Thymus (tissue), 11 donors: ENCODE measurements at regions not wholly inside any gene's neighbourhood (a gene's known extent, or its start where the extent isn't known, plus 50 kb on each side); places are given as distances from the start of the nearest gene placed in this dataset.

ENCODE experiments used
- DNase-seq, 9 donors: peaks; one replicate each; pipeline ENCODE4 v3.0.0-alpha.2; 2013; ENCODE audit warnings: low spot score in 9 of 9, low read depth in 6 of 9, missing footprints in 1 of 9
- H3K27ac ChIP-seq, 2 donors: one replicate each; pipeline ENCODE4 v1.5.1; 2013; ENCODE audit warnings: control low read depth in 1 of 2, low read depth in 1 of 2, low read length in 1 of 2, mild to moderate bottlenecking in 1 of 2, moderate library complexity in 1 of 2
- H3K27me3 ChIP-seq, 2 donors: one replicate each; pipeline ENCODE4 v1.5.1; 2013; ENCODE audit warnings: low read length in 1 of 2; ENCODE audit not compliant: control insufficient read depth in 2 of 2, insufficient read depth in 1 of 2
- H3K36me3 ChIP-seq, 2 donors: one replicate each; pipeline ENCODE4 v1.5.1; 2013; ENCODE audit warnings: low read length in 1 of 2, mild to moderate bottlenecking in 1 of 2, moderate library complexity in 1 of 2; ENCODE audit not compliant: control insufficient read depth in 2 of 2, insufficient read depth in 2 of 2
- H3K4me1 ChIP-seq, 2 donors: one replicate each; pipeline ENCODE4 v1.5.1; 2013; ENCODE audit warnings: low read length in 2 of 2; ENCODE audit not compliant: control insufficient read depth in 2 of 2, insufficient read depth in 2 of 2
- H3K4me3 ChIP-seq, 2 donors: one replicate each; pipeline ENCODE4 v1.5.1; 2013; ENCODE audit warnings: low read length in 2 of 2, control low read depth in 1 of 2, mild to moderate bottlenecking in 1 of 2
- H3K9me3 ChIP-seq, 2 donors: one replicate each; pipeline ENCODE4 v1.5.1; 2013; ENCODE audit warnings: low read length in 1 of 2, mild to moderate bottlenecking in 1 of 2; ENCODE audit not compliant: control insufficient read depth in 2 of 2, insufficient read depth in 1 of 2
- WGBS: extraction: QIAGEN DNeasy Blood & Tissue Kit; methylation state at CpG from one replicate; pipeline ENCODE4 v1.1.7; 2013; 5-methylcytosine and 5-hydroxymethylcytosine counted together
- donor health status: healthy.

DNA sequence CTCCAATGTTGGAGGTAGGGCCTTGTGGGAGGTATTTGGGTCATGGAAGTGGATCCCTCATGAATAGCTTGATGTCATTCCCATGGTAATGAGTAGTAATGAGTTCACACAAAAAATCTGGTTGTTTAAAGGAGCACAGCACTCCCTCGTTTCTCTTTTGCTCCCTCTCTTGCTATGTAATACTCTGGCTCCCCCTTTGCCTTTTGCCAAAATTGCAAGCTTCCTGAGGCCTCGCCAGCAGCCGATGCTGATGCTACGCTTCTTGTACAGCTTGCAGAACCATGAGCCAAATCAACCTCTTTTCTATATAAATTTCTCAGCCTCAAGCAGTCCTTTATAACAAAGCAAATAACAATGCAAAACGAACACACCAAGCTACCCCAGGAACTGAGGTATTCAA, 80.9 kb downstream of the LHX9 start:
- no peak overlapping the region for H3K4me3 ChIP-seq
- no peak for DNase-seq
- 85% methylated on average over 5 of the region's 5 CpGs for WGBS
- no peaks in the 10 kb centered on the region for H3K27me3 ChIP-seq
- no peaks in the 10 kb centered on the region for H3K4me1 ChIP-seq
- no peak overlapping the region for H3K27ac ChIP-seq
- H3K9me3 ChIP-seq, result no peaks in the 10 kb centered on the region
- no peaks in the 10 kb centered on the region for H3K36me3 ChIP-seq

DNA sequence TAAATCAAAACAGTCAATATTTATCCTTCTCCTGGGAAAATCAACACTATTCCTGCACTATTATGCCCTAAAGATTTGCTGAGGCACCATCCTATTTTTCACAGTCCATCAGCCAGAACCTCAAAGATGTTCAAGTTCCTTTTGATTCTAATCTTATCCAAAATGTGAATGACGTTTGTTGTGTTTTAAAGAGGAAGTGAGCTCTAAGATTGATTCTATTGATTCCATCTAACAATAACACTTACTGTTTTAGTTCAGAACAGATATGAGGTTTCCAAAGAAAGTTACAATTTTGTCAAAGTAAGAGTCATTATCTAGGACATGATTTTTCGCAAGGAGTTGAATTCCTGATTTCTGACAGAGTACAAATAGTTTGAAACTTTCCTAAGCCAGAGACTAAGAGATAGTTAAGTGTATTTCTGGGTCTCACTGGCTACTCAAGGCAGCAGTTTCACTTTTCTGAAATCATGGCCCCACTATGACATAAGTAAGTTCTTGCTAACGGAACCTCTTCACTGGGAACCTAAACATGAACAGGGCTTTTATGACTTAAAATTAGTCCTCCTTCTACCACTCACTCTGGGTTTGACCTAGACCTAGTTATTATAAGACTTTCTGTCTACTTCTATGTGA, 84.7 kb downstream of the LHX9 start:
- Histone ChIP-seq H3K27me3 (no peaks in the 10 kb centered on the region), H3K36me3 (no peaks in the 10 kb centered on the region), H3K27ac (no peak overlapping the region), H3K4me3 (no peak overlapping the region), H3K9me3 (no peaks in the 10 kb centered on the region), H3K4me1 (no peaks in the 10 kb centered on the region)
- 79% methylated on average over 3 of the region's 3 CpGs for WGBS
- DNase-seq, result peak in 1 of 9 donors; percentile 2

DNA sequence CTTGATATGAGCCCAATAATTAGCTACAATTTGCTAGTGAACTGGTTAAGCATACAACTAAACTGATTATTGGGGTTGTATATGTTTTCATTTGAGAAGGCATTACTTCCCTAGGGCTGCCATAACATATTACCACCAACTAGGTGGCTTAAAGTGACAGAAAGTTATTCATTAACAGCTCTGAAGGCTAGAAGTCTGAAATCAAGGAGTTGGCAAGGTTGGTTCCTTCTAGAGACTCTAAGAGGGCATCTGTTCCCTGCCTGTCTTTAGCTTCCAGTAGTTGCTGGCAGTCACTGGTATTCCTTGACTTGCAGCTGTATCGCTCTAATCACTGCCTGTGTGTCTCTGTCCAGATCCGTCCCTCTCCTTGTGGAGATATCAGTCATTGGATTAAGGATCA, 86.3 kb downstream of the LHX9 start:
- no peak for DNase-seq
- no peak overlapping the region for H3K4me3 ChIP-seq
- H3K4me1 ChIP-seq, result no peaks in the 10 kb centered on the region
- no peaks in the 10 kb centered on the region for H3K36me3 ChIP-seq
- H3K27me3 ChIP-seq, result no peaks in the 10 kb centered on the region
- H3K27ac ChIP-seq, result no peak overlapping the region
- H3K9me3 ChIP-seq, result no peaks in the 10 kb centered on the region
- 97% methylated on average over 2 of the region's 2 CpGs for WGBS

DNA sequence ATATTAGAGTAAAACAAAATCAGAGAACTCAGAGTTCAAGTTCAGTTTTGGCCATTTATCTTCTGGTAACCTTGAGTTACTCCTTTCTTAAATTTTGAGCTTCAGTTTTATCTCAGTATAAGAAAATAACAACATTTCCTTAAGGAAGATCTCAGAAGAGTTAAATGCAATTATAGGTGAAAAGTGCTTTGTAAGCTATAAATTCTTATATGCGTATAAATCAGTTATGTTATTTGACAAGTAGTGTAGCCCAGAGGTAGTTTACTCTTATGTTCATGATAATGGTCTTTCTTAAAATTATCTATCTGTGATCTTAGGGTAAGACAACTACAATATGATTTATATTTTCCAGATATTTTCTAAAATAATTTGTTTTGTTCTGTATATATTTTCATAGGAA, 89.8 kb downstream of the LHX9 start:
- no peak for DNase-seq
- no peak overlapping the region for H3K27ac ChIP-seq
- H3K4me3 ChIP-seq, result no peak overlapping the region
- no peaks in the 10 kb centered on the region for H3K36me3 ChIP-seq
- peaks cover 1 to 8% of the 10 kb centered on the region in 2 donors for H3K9me3 ChIP-seq
- H3K27me3 ChIP-seq, result no peaks in the 10 kb centered on the region
- 99% methylated on average over 1 of the region's 1 CpG for WGBS
- H3K4me1 ChIP-seq, result no peaks in the 10 kb centered on the region

DNA sequence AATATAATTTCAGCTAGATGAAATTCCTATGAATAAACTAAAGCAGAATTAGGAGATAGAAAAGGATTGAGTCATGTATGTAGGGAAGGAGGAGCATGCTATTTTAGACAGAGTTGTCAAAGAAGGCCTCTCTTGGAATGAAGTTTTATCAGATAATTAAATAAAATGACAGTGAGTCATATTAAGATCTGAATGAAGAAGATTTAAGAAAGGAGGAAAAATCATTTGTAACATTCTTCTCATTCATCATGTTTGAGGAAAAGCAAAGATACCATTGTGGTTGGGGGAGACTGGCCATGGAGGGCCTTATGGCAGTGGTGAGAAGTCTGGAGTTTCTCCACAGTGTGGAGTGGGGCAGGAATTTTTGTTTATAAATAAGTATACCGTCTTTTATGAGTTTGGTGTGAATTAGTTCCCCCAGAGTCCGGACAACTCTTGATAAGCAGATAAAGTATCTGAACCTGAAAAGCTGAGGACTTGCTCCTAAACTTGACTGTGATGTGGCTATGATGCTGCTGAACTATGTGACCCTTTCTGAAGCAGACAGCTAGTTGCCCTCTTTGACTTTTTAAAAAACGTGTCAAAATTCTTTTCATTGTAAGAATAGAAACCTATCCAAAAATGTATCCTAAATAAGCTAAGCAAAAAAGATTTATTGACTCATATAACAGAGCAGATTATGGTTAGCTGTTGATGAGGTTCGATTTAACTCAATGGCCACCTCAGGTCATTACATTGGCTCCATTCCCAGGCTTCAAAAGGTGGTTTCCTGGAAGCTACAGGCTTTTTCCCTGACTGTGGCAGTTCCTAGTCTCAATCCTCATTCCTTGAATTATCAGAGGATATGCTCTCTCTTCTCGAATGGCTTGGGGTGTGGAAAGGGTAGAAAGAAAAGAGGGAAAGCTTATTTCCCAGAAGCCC, 90.8 kb downstream of the LHX9 start:
- 92% methylated on average over 5 of the region's 5 CpGs for WGBS
- DNase-seq, result no peak
- Histone ChIP-seq H3K4me1 (no peaks in the 10 kb centered on the region), H3K27me3 (no peaks in the 10 kb centered on the region), H3K36me3 (no peaks in the 10 kb centered on the region), H3K9me3 (peaks cover 1 to 8% of the 10 kb centered on the region in 2 donors), H3K27ac (no peak overlapping the region), H3K4me3 (no peak overlapping the region)

DNA sequence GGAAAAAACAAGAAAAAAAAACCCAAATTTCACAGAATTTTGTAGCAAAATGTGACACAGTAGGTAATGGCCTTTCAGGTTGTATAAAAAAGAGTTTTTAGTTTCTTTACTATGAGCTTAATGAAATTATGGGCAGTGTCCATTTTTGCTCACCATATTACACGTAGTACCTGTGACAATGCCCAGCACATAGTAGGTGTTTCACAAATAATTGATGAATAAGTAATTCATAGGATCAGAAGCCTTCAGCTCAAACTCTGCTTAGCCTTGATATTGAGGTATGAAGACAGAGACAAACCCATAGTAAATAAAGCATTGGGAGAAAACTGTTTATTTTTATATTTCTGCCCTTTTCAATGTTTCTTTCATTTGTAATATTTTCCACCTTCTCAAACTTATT, 97.2 kb downstream of the LHX9 start:
- no peak overlapping the region for H3K27ac ChIP-seq
- no peak for DNase-seq
- WGBS, result 91% methylated on average over 1 of the region's 1 CpG
- no peaks in the 10 kb centered on the region for H3K36me3 ChIP-seq
- H3K9me3 ChIP-seq, result peaks cover 1 to 8% of the 10 kb centered on the region in 2 donors
- H3K4me1 ChIP-seq, result no peaks in the 10 kb centered on the region
- H3K27me3 ChIP-seq, result no peaks in the 10 kb centered on the region
- H3K4me3 ChIP-seq, result no peak overlapping the region

DNA sequence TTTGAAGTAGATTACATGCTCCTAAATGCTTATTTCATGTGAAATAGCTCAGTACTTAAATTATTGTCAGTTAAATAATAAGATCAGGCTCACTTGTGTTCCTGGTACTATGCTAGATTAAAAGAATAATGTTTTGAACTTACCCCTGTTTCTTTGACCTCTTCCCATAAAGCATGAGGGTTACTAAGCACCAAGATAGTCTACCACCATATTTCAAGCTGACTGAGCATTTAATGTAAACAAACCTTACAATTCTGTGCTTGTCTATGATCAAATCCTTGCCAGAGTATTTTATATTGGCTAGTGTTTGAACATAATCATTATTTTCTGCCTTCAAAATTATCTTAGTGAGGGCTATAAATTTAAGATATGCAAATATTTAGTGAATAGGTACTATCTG, 98.1 kb downstream of the LHX9 start:
- Histone ChIP-seq H3K4me1 (no peaks in the 10 kb centered on the region), H3K9me3 (peaks cover under 1 to 1% of the 10 kb centered on the region in 2 donors), H3K36me3 (no peaks in the 10 kb centered on the region), H3K27ac (no peak overlapping the region), H3K27me3 (no peaks in the 10 kb centered on the region), H3K4me3 (no peak overlapping the region)
- DNase-seq, result no peak

DNA sequence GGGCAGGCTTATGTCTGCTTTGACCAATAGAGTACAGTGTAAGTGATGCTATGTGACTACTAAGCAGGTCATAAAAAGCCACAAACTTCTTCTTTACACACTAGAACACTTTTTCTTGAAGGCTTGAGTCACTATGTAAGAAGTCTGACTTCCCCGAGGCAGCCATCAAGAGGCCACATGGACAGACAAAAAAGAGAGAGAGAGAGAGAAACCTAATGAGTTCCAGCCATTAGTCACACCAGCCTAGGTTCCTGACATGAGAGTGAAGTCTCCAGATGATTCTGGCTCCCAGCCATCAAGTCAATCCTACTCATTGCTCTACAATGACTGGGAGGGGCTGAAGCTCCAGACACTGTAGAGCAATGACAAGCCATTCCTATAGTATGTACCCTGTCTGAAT, 101.4 kb downstream of the LHX9 start:
- WGBS, result 87% methylated on average over 1 of the region's 1 CpG
- Histone ChIP-seq H3K27ac (no peak overlapping the region), H3K27me3 (no peaks in the 10 kb centered on the region), H3K36me3 (no peaks in the 10 kb centered on the region), H3K4me3 (no peak overlapping the region), H3K4me1 (no peaks in the 10 kb centered on the region), H3K9me3 (no peaks in the 10 kb centered on the region)
- DNase-seq, result no peak

DNA sequence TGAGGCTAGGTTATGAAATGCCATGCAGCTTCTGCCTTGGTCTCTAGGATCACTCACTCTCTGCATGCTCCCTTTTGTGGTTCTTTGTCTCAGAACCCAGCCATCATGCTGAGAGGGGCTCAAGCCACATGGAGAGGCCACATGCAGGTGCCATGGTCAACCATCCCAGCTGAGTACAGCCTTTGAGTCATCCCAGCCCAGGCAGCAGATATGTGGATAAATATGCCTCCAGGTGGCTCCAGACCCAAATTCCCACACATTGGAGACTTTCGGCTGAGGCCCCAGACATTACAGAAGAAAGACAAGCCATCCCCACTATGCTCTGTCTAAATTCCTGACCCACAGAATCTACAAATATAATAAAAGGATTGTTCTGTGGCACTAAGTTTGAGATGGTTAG, 102.0 kb downstream of the LHX9 start:
- Histone ChIP-seq H3K27me3 (no peaks in the 10 kb centered on the region), H3K36me3 (no peaks in the 10 kb centered on the region), H3K9me3 (no peaks in the 10 kb centered on the region), H3K4me3 (no peak overlapping the region), H3K4me1 (no peaks in the 10 kb centered on the region), H3K27ac (no peak overlapping the region)
- DNase-seq, result no peak
- 98% methylated on average over 1 of the region's 1 CpG for WGBS
